HG03159 (cell line): ENCODE measurements at regions not wholly inside any gene's neighbourhood (a gene's known extent, or its start where the extent isn't known, plus 50 kb on each side); places are given as distances from the start of the nearest gene placed in this dataset.
"Not testable (repeated sequence)": the region's sequence is repeated elsewhere in the genome, so short reads cannot be mapped to it uniquely, and the experiment has no call there.

ENCODE experiments used
- ATAC-seq: cut with Tn5 transposase; IDR thresholded peaks from one replicate; pipeline ENCODE4 v1.9.1; 2021; ENCODE audit warnings: mild to moderate bottlenecking, moderate library complexity; ENCODE audit not compliant: unreplicated experiment

GRCh38 chr21:20201323-20201722 is 796.9 kb upstream of the NCAM2 start:
- not testable (repeated sequence) for ATAC-seq

GRCh38 chr21:20207335-20207734 is 790.9 kb upstream of the NCAM2 start:
- ATAC-seq, result no peak

- ATAC-seq, result no peak
Observed at GRCh38 chr21:20215959-20216358, 782.2 kb upstream of the NCAM2 start.

- ATAC-seq, result no peak
Observed at GRCh38 chr21:20220586-20220985, 777.6 kb upstream of the NCAM2 start.

- not testable (repeated sequence) for ATAC-seq
Observed at GRCh38 chr21:20221981-20222380, 776.2 kb upstream of the NCAM2 start.

GRCh38 chr21:20236649-20237048 is 761.6 kb upstream of the NCAM2 start:
- ATAC-seq, result not testable (repeated sequence)

GRCh38 chr21:20249401-20249800 is 748.8 kb upstream of the NCAM2 start:
- ATAC-seq, result no peak

- no peak for ATAC-seq
Observed at GRCh38 chr21:20250337-20250736, 747.9 kb upstream of the NCAM2 start.

GRCh38 chr21:20253261-20253660 is 744.9 kb upstream of the NCAM2 start:
- ATAC-seq, result no peak

- ATAC-seq, result no peak
Observed at GRCh38 chr21:20254964-20255363, 743.2 kb upstream of the NCAM2 start.

GRCh38 chr21:20257052-20257740 is 741.0 kb upstream of the NCAM2 start:
- ATAC-seq, result no peak

GRCh38 chr21:20258542-20258941 is 739.7 kb upstream of the NCAM2 start:
- no peak for ATAC-seq

GRCh38 chr21:20259031-20259867 is 739.0 kb upstream of the NCAM2 start:
- no peak for ATAC-seq

- ATAC-seq, result no peak
Observed at GRCh38 chr21:20260124-20260523, 738.1 kb upstream of the NCAM2 start.

GRCh38 chr21:20261364-20261763 is 736.8 kb upstream of the NCAM2 start:
- no peak for ATAC-seq

GRCh38 chr21:20265707-20266440 is 732.3 kb upstream of the NCAM2 start:
- no peak for ATAC-seq

- no peak for ATAC-seq
Observed at GRCh38 chr21:20266441-20266710, 731.8 kb upstream of the NCAM2 start.

- no peak for ATAC-seq
Observed at GRCh38 chr21:20270365-20271055, 727.7 kb upstream of the NCAM2 start.

GRCh38 chr21:20272791-20273362 is 725.3 kb upstream of the NCAM2 start:
- no peak for ATAC-seq

- no peak for ATAC-seq
Observed at GRCh38 chr21:20276377-20276776, 721.8 kb upstream of the NCAM2 start.

GRCh38 chr21:20276954-20277353 is 721.3 kb upstream of the NCAM2 start:
- no peak for ATAC-seq
